Testis (tissue), 2 donors: ENCODE measurements at regions not wholly inside any gene's neighbourhood (a gene's known extent, or its start where the extent isn't known, plus 50 kb on each side); places are given as distances from the start of the nearest gene placed in this dataset.

Source experiments
- DNase-seq: peaks from one replicate; pipeline ENCODE4 v3.0.0-alpha.2; 2019
- H3K27ac ChIP-seq, 2 donors: fragments of 200-600 bp; sonication (generic); one replicate each; pipeline ENCODE4 v1.5.1; 2019
- H3K27me3 ChIP-seq: fragments of 200-600 bp; sonication (generic); one replicate; pipeline ENCODE4 v1.5.1; 2019
- H3K36me3 ChIP-seq: fragments of 200-600 bp; sonication (generic); one replicate; pipeline ENCODE4 v1.5.1; 2017; ENCODE audit warnings: low read depth; ENCODE audit errors: missing control alignments
- H3K4me1 ChIP-seq: fragments of 200-600 bp; sonication (generic); one replicate; pipeline ENCODE4 v1.5.1; 2019
- H3K4me3 ChIP-seq, 2 donors: fragments of 200-600 bp; sonication (generic); one replicate each; pipeline ENCODE4 v1.5.1; 2017 to 2019
- H3K9me3 ChIP-seq: fragments of 200-600 bp; sonication (generic); one replicate; pipeline ENCODE4 v1.5.1; 2017
- POLR2A ChIP-seq: fragments of 450-650 bp; IDR thresholded peaks from one replicate; pipeline ENCODE4 v1.6.1; 2017; ENCODE audit warnings: antibody characterized with exemption, mild to moderate bottlenecking, moderate library complexity
- WGBS, 2 donors: methylation state at CpG; one replicate each; pipeline ENCODE4 v1.1.5; 2018; 5-methylcytosine and 5-hydroxymethylcytosine counted together
- intact Hi-C: fragments of 100-400 bp; cut with DNase I; formaldehyde crosslinking; loops from one replicate; pipeline ENCODE4 v1.15.1; 2023; ENCODE audit warnings: low total_unique reads
- TF ChIP-seq, protein P1 (sequence below), 3 experiments: fragments of 450-650 bp in 2 of 3; fragments of 200-600 bp in 1 of 3; sonication (generic) in 1 of 3; IDR thresholded peaks; one replicate each; pipeline ENCODE4 v1.5.1; 2016 to 2019; ENCODE audit warnings: antibody characterized with exemption in 3 of 3, mild to moderate bottlenecking in 2 of 3, moderate library complexity in 1 of 3

DNA sequence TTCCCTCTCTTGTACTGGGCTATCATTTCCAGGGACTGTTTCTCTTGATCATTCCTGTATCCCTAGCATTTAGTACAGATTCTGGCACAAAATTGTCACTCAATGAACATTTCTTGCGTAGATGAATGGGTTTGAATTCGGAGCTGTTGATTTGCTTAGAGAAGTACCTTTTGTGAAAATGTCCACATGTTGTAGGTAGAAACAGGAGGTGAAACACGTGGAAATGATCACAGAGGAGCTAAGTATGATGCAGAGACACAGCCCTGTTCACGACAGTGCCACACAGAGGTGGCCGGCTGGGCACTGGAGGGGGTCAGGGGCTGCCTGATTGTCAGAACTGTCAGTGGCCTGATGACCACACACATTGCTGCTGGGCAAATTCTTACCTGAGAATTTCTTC, 196.1 kb upstream of the PRKCQ start:
- no peaks in the 10 kb centered on the region for H3K4me1 ChIP-seq

DNA sequence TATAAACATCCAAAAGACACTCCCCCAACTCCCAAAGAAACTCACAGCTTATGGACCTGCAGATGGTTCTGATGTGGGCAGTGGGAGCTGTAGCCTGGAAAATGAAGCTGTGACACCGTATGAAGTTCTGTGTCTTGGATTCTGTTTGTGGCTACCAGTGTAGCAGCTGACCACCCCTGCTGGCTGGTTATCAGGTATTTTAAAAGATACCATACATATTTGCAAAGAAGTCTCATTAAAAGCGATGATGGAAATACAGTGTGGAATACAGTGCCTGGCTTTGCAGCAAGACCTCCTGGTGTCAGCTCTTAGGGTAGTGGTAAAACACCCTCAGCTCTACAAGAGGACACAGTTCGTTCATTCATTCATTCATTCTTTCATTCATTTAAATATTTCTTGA, 194.3 kb upstream of the PRKCQ start:
- Histone ChIP-seq H3K36me3 (no peaks in the 10 kb centered on the region), H3K4me1 (no peaks in the 10 kb centered on the region), H3K27me3 (no peaks in the 10 kb centered on the region), H3K27ac (no peak overlapping the region), H3K4me3 (no peak overlapping the region), H3K9me3 (no peaks in the 10 kb centered on the region)
- no peak for DNase-seq
- no peak for TF ChIP-seq POLR2A
- TF ChIP-seq, protein P1, sequence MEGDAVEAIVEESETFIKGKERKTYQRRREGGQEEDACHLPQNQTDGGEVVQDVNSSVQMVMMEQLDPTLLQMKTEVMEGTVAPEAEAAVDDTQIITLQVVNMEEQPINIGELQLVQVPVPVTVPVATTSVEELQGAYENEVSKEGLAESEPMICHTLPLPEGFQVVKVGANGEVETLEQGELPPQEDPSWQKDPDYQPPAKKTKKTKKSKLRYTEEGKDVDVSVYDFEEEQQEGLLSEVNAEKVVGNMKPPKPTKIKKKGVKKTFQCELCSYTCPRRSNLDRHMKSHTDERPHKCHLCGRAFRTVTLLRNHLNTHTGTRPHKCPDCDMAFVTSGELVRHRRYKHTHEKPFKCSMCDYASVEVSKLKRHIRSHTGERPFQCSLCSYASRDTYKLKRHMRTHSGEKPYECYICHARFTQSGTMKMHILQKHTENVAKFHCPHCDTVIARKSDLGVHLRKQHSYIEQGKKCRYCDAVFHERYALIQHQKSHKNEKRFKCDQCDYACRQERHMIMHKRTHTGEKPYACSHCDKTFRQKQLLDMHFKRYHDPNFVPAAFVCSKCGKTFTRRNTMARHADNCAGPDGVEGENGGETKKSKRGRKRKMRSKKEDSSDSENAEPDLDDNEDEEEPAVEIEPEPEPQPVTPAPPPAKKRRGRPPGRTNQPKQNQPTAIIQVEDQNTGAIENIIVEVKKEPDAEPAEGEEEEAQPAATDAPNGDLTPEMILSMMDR (IDR thresholded peaks at IDR 0.05): no peak
- intact Hi-C loops: no loop called here
- WGBS, 2 donors: 64 to 66% methylated on average over 3 of the region's 3 CpGs

More for the DNA sequence above, 196.1 kb upstream of the PRKCQ start:
- Histone ChIP-seq H3K27ac (no peak overlapping the region), H3K4me3 (no peak overlapping the region), H3K27me3 (no peaks in the 10 kb centered on the region), H3K36me3 (no peaks in the 10 kb centered on the region), H3K9me3 (no peaks in the 10 kb centered on the region)
- DNase-seq: no peak
- TF ChIP-seq, protein P1 (IDR thresholded peaks at IDR 0.05): no peak
- TF ChIP-seq POLR2A: no peak
- intact Hi-C loops: no loop called here
- WGBS, 2 donors: 80 to 87% methylated on average over 5 of the region's 5 CpGs

DNA sequence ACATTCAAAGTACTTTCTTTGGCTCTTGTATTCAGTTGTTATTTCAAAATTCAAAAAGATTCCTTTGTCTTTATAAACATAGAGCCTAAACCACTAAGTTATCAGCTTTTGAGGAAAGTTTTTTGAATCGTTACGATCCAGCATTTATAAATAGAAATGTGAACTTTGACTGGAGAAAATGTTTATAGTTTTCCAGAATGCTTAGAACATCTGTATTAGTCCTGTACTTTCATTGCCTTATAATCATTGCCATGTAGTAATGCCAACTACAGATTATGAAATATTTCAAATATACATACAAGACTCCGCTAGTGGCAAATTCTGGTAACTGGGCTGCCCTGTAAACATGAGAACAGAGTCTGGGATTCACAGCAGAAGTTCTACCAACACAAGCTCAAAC, 191.3 kb upstream of the PRKCQ start:
- no peaks in the 10 kb centered on the region for H3K9me3 ChIP-seq
- no peaks in the 10 kb centered on the region for H3K36me3 ChIP-seq
- intact Hi-C loops: no loop called here
- 54 to 57% methylated on average over 3 of the region's 3 CpGs for WGBS, 2 donors
- no peaks in the 10 kb centered on the region for H3K27me3 ChIP-seq
- DNase-seq: no peak
- H3K27ac ChIP-seq: no peak overlapping the region
- H3K4me1 ChIP-seq: no peaks in the 10 kb centered on the region
- no peak overlapping the region for H3K4me3 ChIP-seq
- TF ChIP-seq POLR2A: no peak
- TF ChIP-seq, protein P1 (IDR thresholded peaks at IDR 0.05): no peak

DNA sequence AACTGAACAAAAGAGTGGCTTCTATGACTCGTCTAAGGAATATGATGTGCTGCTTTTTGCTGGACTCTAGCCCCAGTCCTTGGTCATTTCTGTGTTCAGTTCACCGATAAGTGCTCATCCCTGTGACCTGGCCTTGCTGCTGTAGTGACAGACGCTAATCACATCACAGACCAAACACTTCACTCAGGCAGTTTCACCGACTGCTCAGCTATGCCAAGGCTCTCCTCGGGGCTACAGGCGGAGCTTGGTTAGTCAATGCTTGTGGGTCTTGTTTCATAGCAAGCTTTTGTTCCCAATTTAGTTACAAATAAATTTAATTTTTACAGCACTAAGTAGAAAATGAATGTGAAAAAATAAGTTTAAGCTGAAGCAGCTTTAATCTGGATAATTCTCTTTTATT, 190.8 kb upstream of the PRKCQ start:
- WGBS, 2 donors: 53 to 64% methylated on average over 6 of the region's 6 CpGs
- no peak for TF ChIP-seq POLR2A
- TF ChIP-seq, protein P1 (IDR thresholded peaks at IDR 0.05): no peak
- DNase-seq: no peak
- intact Hi-C loops: no loop called here
- no peaks in the 10 kb centered on the region for H3K36me3 ChIP-seq
- H3K27me3 ChIP-seq: no peaks in the 10 kb centered on the region
- H3K9me3 ChIP-seq: no peaks in the 10 kb centered on the region
- no peak overlapping the region for H3K4me3 ChIP-seq
- H3K27ac ChIP-seq: no peak overlapping the region
- H3K4me1 ChIP-seq: no peaks in the 10 kb centered on the region

DNA sequence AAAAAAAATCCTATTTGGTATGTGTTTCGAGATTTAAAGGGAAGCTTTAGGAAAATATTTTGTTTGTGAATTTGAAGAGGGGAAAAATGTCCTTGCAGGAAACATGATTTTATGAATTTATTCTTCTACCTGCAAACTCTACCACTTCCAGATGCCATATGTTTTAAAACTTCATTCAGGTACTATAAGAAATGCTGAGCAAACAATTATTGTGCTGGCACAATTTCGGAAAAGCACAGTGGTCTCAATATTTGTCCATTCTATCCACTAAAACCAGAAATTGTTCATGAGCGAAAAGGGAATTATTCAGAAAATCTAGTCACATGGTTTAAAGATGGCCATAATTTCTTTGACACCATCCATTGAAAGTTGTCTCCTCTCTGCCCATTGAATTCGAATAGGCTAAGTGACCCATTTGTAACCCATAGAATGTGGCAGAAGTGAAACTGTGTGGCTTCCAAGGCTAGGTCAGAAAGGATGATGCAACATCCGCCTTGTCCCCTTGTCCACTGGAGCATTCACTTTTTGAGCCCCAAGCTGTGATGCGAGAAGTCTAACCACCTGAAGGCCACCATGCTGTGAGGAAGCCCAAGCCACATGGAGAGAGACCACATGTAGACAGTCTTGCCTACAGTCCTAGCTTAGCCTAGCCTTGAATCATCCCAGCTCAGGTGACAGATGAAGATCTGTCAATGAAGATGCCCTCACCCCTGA, 189.8 kb upstream of the PRKCQ start:
- TF ChIP-seq POLR2A: no peak
- TF ChIP-seq, protein P1 (IDR thresholded peaks at IDR 0.05): no peak
- Histone ChIP-seq H3K4me3 (no peak overlapping the region), H3K4me1 (no peaks in the 10 kb centered on the region), H3K27ac (no peak overlapping the region), H3K27me3 (no peaks in the 10 kb centered on the region), H3K9me3 (no peaks in the 10 kb centered on the region), H3K36me3 (no peaks in the 10 kb centered on the region)
- 89 to 96% methylated on average over 6 of the region's 6 CpGs for WGBS, 2 donors
- intact Hi-C loops: no loop called here
- DNase-seq: no peak
